H9 (cell line): ENCODE measurements at regions not wholly inside any gene's neighbourhood (a gene's known extent, or its start where the extent isn't known, plus 50 kb on each side); places are given as distances from the start of the nearest gene placed in this dataset.

ENCODE experiments used
- DNase-seq: peaks from one replicate; pipeline ENCODE4 v3.0.0-alpha.2; 2017
- H2AFZ ChIP-seq: one replicate; pipeline ENCODE4 v1.6.1; 2013; ENCODE audit warnings: mild to moderate bottlenecking, low read length, control low read depth, moderate library complexity
- H2AK5ac ChIP-seq: 2 replicates; pipeline ENCODE4 v1.6.1; 2013; ENCODE audit warnings: low read length, control low read depth, mixed read lengths; ENCODE audit not compliant: insufficient read length
- H2BK120ac ChIP-seq: one replicate; pipeline ENCODE4 v1.6.1; 2013; ENCODE audit warnings: low read depth, mild to moderate bottlenecking, low read length, control low read depth, inconsistent platforms; ENCODE audit not compliant: poor library complexity, severe bottlenecking
- H2BK12ac ChIP-seq: 2 replicates; pipeline ENCODE4 v1.6.1; 2013; ENCODE audit warnings: low read length, control low read depth, mixed read lengths, low read depth; ENCODE audit not compliant: insufficient read length
- H2BK15ac ChIP-seq: 2 replicates; pipeline ENCODE4 v1.6.1; 2013; ENCODE audit warnings: low read depth, low read length, control low read depth
- H2BK20ac ChIP-seq: one replicate; pipeline ENCODE4 v1.6.1; 2013; ENCODE audit warnings: low read depth, mild to moderate bottlenecking, low read length, control low read depth, inconsistent platforms; ENCODE audit not compliant: poor library complexity, severe bottlenecking
- H2BK5ac ChIP-seq: 2 replicates; pipeline ENCODE4 v1.6.1; 2013; ENCODE audit warnings: low read length, control low read depth, mixed read lengths; ENCODE audit not compliant: insufficient read length
- H3K14ac ChIP-seq: 2 replicates; pipeline ENCODE4 v1.6.1; 2013; ENCODE audit warnings: low read length, control low read depth; ENCODE audit not compliant: insufficient read depth
- H3K18ac ChIP-seq: 2 replicates; pipeline ENCODE4 v1.6.1; 2013; ENCODE audit warnings: low read depth, mild to moderate bottlenecking, mixed read lengths, low read length, control low read depth; ENCODE audit not compliant: insufficient read length
- H3K23ac ChIP-seq: 2 replicates; pipeline ENCODE4 v1.6.1; 2013; ENCODE audit warnings: low read length, control low read depth, mixed read lengths, low read depth; ENCODE audit not compliant: insufficient read length
- H3K23me2 ChIP-seq: 2 replicates; pipeline ENCODE4 v1.6.1; 2013; ENCODE audit warnings: low read depth, mild to moderate bottlenecking, mixed read lengths, low read length, control low read depth; ENCODE audit not compliant: insufficient read length, poor library complexity, severe bottlenecking
- H3K27ac ChIP-seq: 2 replicates; pipeline ENCODE4 v1.5.1; 2013; ENCODE audit warnings: low read length, control low read depth, mixed read lengths, low read depth; ENCODE audit not compliant: insufficient read length
- H3K27me3 ChIP-seq: 2 replicates; pipeline ENCODE4 v1.6.1; 2013; ENCODE audit warnings: low read length, control low read depth, inconsistent platforms; ENCODE audit not compliant: insufficient read depth
- H3K4ac ChIP-seq: 2 replicates; pipeline ENCODE4 v1.6.1; 2013; ENCODE audit warnings: low read depth, mild to moderate bottlenecking, control low read depth, inconsistent platforms, low read length, moderate library complexity
- H3K4me1 ChIP-seq: 2 replicates; pipeline ENCODE4 v1.6.1; 2013; ENCODE audit warnings: low read length, control low read depth, inconsistent platforms; ENCODE audit not compliant: insufficient read depth
- H3K4me2 ChIP-seq: 2 replicates; pipeline ENCODE4 v1.6.1; 2013; ENCODE audit warnings: low read length, control low read depth, mixed read lengths; ENCODE audit not compliant: insufficient read length, insufficient read depth
- H3K56ac ChIP-seq: 2 replicates; pipeline ENCODE4 v1.6.1; 2013; ENCODE audit warnings: low read depth, mild to moderate bottlenecking, mixed read lengths, low read length, control low read depth; ENCODE audit not compliant: insufficient read length
- H3K79me1 ChIP-seq: 2 replicates; pipeline ENCODE4 v1.6.1; 2013; ENCODE audit warnings: low read depth, mild to moderate bottlenecking, moderate library complexity, low read length, control low read depth, inconsistent platforms; ENCODE audit not compliant: insufficient read depth, poor library complexity, severe bottlenecking
- H3K79me2 ChIP-seq: 2 replicates; pipeline ENCODE4 v1.6.1; 2013; ENCODE audit warnings: low read length, control low read depth, inconsistent platforms; ENCODE audit not compliant: insufficient read depth
- H3K9ac ChIP-seq: 2 replicates; pipeline ENCODE4 v1.6.1; 2013; ENCODE audit warnings: low read length, control low read depth, mixed read lengths; ENCODE audit not compliant: insufficient read length; ENCODE audit errors: extremely low read depth
- H3K9me3 ChIP-seq: one replicate; pipeline ENCODE4 v1.6.1; 2013; ENCODE audit warnings: low read depth, low read length, inconsistent platforms; ENCODE audit not compliant: control insufficient read depth
- H3T11ph ChIP-seq: one replicate; pipeline ENCODE4 v1.6.1; 2013; ENCODE audit warnings: mild to moderate bottlenecking, low read length, control low read depth, inconsistent platforms
- H4K20me1 ChIP-seq: one replicate; pipeline ENCODE4 v1.6.1; 2013; ENCODE audit not compliant: control insufficient read depth, insufficient read length, insufficient read depth
- H4K5ac ChIP-seq: 2 replicates; pipeline ENCODE4 v1.6.1; 2013; ENCODE audit warnings: low read depth, mild to moderate bottlenecking, mixed read lengths, low read length, control low read depth; ENCODE audit not compliant: insufficient read length
- H4K8ac ChIP-seq: replicated peaks from 2 replicates; pipeline ENCODE4 v1.6.1; 2013; ENCODE audit warnings: low read length, control low read depth, mixed read lengths, low read depth; ENCODE audit not compliant: insufficient read length
- H4K91ac ChIP-seq: 2 replicates; pipeline ENCODE4 v1.6.1; 2013; ENCODE audit warnings: low read depth, mild to moderate bottlenecking, moderate library complexity, mixed read lengths, low read length, control low read depth; ENCODE audit not compliant: insufficient read length
- H3K27ac Mint-ChIP-seq, 3 experiments: 2 replicates in 2 of 3; 3 replicates in 1 of 3; pipeline ENCODE4 v1.8.0; 2020 to 2021; ENCODE audit warnings: mixed read lengths in 3 of 3, mild to moderate bottlenecking in 1 of 3, moderate library complexity in 1 of 3
- H3K27me3 Mint-ChIP-seq: 2 replicates; pipeline ENCODE4 v1.8.0; 2021; ENCODE audit warnings: low read depth, mild to moderate bottlenecking, moderate library complexity, mixed read lengths
- H3K36me3 Mint-ChIP-seq, 3 experiments: 2 replicates in 2 of 3; 3 replicates in 1 of 3; pipeline ENCODE4 v1.8.0; 2020 to 2021; ENCODE audit warnings: low read depth in 3 of 3, mixed read lengths in 3 of 3; ENCODE audit not compliant: insufficient read depth in 1 of 3
- H3K4me1 Mint-ChIP-seq, 2 experiments: 2 replicates each; pipeline ENCODE4 v1.8.0; 2020; ENCODE audit warnings: mixed read lengths in 2 of 2
- H3K4me3 Mint-ChIP-seq, 2 experiments: 2 replicates in 1 of 2; 3 replicates in 1 of 2; pipeline ENCODE4 v1.8.0; 2020 to 2021; ENCODE audit warnings: mild to moderate bottlenecking in 2 of 2, mixed read lengths in 2 of 2, moderate library complexity in 1 of 2
- H3K9me3 Mint-ChIP-seq, 2 experiments: 2 replicates in 1 of 2; 3 replicates in 1 of 2; pipeline ENCODE4 v1.8.0; 2020; ENCODE audit warnings: mild to moderate bottlenecking in 2 of 2, mixed read lengths in 2 of 2, moderate library complexity in 1 of 2
- WGBS: extraction: QIAGEN DNeasy Blood & Tissue Kit; methylation state at CpG from one replicate; pipeline ENCODE4 v1.1.7; 2013; ENCODE audit warnings: missing lambda C conversion rate, low lambda C conversion rate, mixed read lengths; ENCODE audit not compliant: insufficient read length; ENCODE audit errors: extremely low coverage; 5-methylcytosine and 5-hydroxymethylcytosine counted together
- TF ChIP-seq, protein P1 (sequence below): fragments of 200-600 bp; sonication (generic); conservative IDR thresholded peaks from 3 replicates; pipeline ENCODE4 v1.8.0; 2021; ENCODE audit warnings: antibody characterized with exemption, mild to moderate bottlenecking

DNA sequence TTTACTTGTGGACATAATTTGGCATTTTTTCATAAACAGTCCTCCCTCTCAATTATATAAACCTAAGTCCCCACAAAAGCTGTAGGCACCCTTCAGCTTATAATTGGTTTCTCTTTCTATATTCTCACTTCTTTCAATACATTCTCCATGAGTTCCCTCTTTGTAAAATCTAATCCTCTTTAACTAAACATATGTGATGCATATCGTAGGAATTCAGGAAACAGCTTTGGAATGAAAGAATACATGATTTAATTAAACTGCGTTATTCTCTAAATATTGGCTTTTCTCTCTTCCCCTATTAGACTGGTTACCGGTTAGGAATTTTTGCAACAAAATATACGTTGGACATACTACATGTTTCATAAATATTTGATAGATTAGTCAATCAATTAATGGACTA, 1122.6 kb downstream of the FLRT2 start:
- Histone ChIP-seq H3K4me2 (no peak overlapping the region), H2BK12ac (no peak overlapping the region), H2BK120ac (no peak overlapping the region), H3K79me1 (no peaks in the 10 kb centered on the region), H2BK15ac (no peak overlapping the region), H3K18ac (no peak overlapping the region), H3K27me3 (no peaks in the 10 kb centered on the region), H2BK20ac (no peak overlapping the region), H3K14ac (no peak overlapping the region), H4K8ac (no peak overlapping the region), H3K79me2 (no peaks in the 10 kb centered on the region), H3K23ac (no peak overlapping the region), H3K9ac (no peak overlapping the region), H3K9me3 (no peaks in the 10 kb centered on the region), H3K23me2 (no peaks in the 10 kb centered on the region), H4K20me1 (no peaks in the 10 kb centered on the region), H3K56ac (no peak overlapping the region), H4K91ac (no peak overlapping the region), H3T11ph (no peak overlapping the region), H4K5ac (no peak overlapping the region), H2AFZ (no peak overlapping the region), H3K27ac (no peak overlapping the region), H2AK5ac (no peak overlapping the region), H3K4me1 (no peaks in the 10 kb centered on the region), H3K4ac (no peak overlapping the region), H2BK5ac (no peak overlapping the region)
- DNase-seq: no peak
- Mint-ChIP-seq H3K27me3 (peaks cover 2% of the 10 kb centered on the region; the same call in 1 of the 2 replicates), H3K36me3 (peaks cover 0 to 11% (median 5%) of the 10 kb centered on the region in 3 experiments; a peak in 4 of 7 replicates), H3K27ac (no peak overlapping the region), H3K4me1 (peaks cover 3 to 5% of the 10 kb centered on the region in 2 experiments; a peak in 2 of 4 replicates), H3K4me3 (no peak overlapping the region), H3K9me3 (peaks cover 13 to 18% of the 10 kb centered on the region in 2 experiments; a peak in 4 of 5 replicates)
- WGBS: no CpG with 5 or more reads among the region's 4 CpGs
- TF ChIP-seq, protein P1, sequence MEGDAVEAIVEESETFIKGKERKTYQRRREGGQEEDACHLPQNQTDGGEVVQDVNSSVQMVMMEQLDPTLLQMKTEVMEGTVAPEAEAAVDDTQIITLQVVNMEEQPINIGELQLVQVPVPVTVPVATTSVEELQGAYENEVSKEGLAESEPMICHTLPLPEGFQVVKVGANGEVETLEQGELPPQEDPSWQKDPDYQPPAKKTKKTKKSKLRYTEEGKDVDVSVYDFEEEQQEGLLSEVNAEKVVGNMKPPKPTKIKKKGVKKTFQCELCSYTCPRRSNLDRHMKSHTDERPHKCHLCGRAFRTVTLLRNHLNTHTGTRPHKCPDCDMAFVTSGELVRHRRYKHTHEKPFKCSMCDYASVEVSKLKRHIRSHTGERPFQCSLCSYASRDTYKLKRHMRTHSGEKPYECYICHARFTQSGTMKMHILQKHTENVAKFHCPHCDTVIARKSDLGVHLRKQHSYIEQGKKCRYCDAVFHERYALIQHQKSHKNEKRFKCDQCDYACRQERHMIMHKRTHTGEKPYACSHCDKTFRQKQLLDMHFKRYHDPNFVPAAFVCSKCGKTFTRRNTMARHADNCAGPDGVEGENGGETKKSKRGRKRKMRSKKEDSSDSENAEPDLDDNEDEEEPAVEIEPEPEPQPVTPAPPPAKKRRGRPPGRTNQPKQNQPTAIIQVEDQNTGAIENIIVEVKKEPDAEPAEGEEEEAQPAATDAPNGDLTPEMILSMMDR: no peak
